ENCODE measurements at regions not wholly inside any gene's neighbourhood (a gene's known extent, or its start where the extent isn't known, plus 50 kb on each side); places are given as distances from the start of the nearest gene placed in this dataset.

- H3K9me1 ChIP-seq (ENCODE audit: control insufficient read depth, extremely low read depth, insufficient read depth, low read length): no peaks in the 10 kb centered on the region
These were observed 94.2 kb upstream of the SFSWAP start for GRCh38 chr12:131616738-131617137.

GRCh38 chr12:131617179-131617578 lies 93.7 kb upstream of the SFSWAP start:
- no peak for DNase-seq (ENCODE audit: low read depth, low spot score)
- Histone ChIP-seq H3K4me2 (ENCODE audit: control insufficient read depth, extremely low read depth, insufficient read depth, low read depth, low read length) (no peak overlapping the region), H3K27ac (ENCODE audit: control insufficient read depth, insufficient read depth, low read length) (no peak overlapping the region), H3K9me3 (ENCODE audit: control insufficient read depth, low read depth, low read length) (no peaks in the 10 kb centered on the region), H3K4me3 (ENCODE audit: control insufficient read depth in 2 of 3, extremely low read depth in 1 of 3, insufficient read depth in 2 of 3, low read depth in 1 of 3, low read length in 3 of 3) (no peak overlapping the region), H3K4me1 (ENCODE audit: control insufficient read depth, extremely low read depth, insufficient read depth, low read length) (peaks cover 2% of the 10 kb centered on the region), H3K9me1 (ENCODE audit: control insufficient read depth, extremely low read depth, insufficient read depth, low read length) (no peaks in the 10 kb centered on the region), H3K36me3 (ENCODE audit: control insufficient read depth in 2 of 2, extremely low read depth in 1 of 2, insufficient read depth in 2 of 2, low read length in 2 of 2) (no peaks in the 10 kb centered on the region), H3K9ac (ENCODE audit: control insufficient read depth, extremely low read depth, insufficient read depth, low read length) (no peak overlapping the region), H3K27me3 (ENCODE audit: control insufficient read depth, extremely low read depth, insufficient read depth, low read length) (peaks cover 7% of the 10 kb centered on the region), H4K20me1 (ENCODE audit: control insufficient read depth, extremely low read depth, insufficient read depth, low read length) (no peaks in the 10 kb centered on the region), H2AFZ (ENCODE audit: control insufficient read depth, low read length) (no peak overlapping the region), H3K79me2 (ENCODE audit: control insufficient read depth, insufficient read depth, low read length) (no peaks in the 10 kb centered on the region)
- FAIRE-seq: no peak
- TF ChIP-seq CTCF (optimal IDR thresholded peaks at IDR 0.05 in 1 of 3, IDR thresholded peaks at IDR 0.05 in 1 of 3, conservative IDR thresholded peaks at IDR 0.05 in 1 of 3; ENCODE audit: extremely low read depth in 1 of 3, insufficient read depth in 2 of 3, low read length in 3 of 3) (no peak), EZH2 (IDR thresholded peaks at IDR 0.05; ENCODE audit: low read length) (no peak)
- dilution Hi-C loops (cut with MboI; ENCODE audit: extremely low pct_ligation_motif_present, low sequenced_read_pairs): no loop called here

More at GRCh38 chr12:131616738-131617137, 94.2 kb upstream of the SFSWAP start:
- Histone ChIP-seq H3K27ac (ENCODE audit: control insufficient read depth, insufficient read depth, low read length) (no peak overlapping the region), H3K4me1 (ENCODE audit: control insufficient read depth, extremely low read depth, insufficient read depth, low read length) (peaks cover 2% of the 10 kb centered on the region), H4K20me1 (ENCODE audit: control insufficient read depth, extremely low read depth, insufficient read depth, low read length) (no peaks in the 10 kb centered on the region), H2AFZ (ENCODE audit: control insufficient read depth, low read length) (no peak overlapping the region), H3K4me2 (ENCODE audit: control insufficient read depth, extremely low read depth, insufficient read depth, low read depth, low read length) (no peak overlapping the region), H3K36me3 (ENCODE audit: control insufficient read depth in 2 of 2, extremely low read depth in 1 of 2, insufficient read depth in 2 of 2, low read length in 2 of 2) (no peaks in the 10 kb centered on the region), H3K9me3 (ENCODE audit: control insufficient read depth, low read depth, low read length) (no peaks in the 10 kb centered on the region), H3K79me2 (ENCODE audit: control insufficient read depth, insufficient read depth, low read length) (no peaks in the 10 kb centered on the region), H3K4me3 (ENCODE audit: control insufficient read depth in 2 of 3, extremely low read depth in 1 of 3, insufficient read depth in 2 of 3, low read depth in 1 of 3, low read length in 3 of 3) (no peak overlapping the region), H3K27me3 (ENCODE audit: control insufficient read depth, extremely low read depth, insufficient read depth, low read length) (peaks cover 7% of the 10 kb centered on the region), H3K9ac (ENCODE audit: control insufficient read depth, extremely low read depth, insufficient read depth, low read length) (no peak overlapping the region)
- dilution Hi-C loops (cut with MboI; ENCODE audit: extremely low pct_ligation_motif_present, low sequenced_read_pairs): no loop called here
- DNase-seq (ENCODE audit: low read depth, low spot score) (no peak), FAIRE-seq (no peak)
- TF ChIP-seq CTCF (optimal IDR thresholded peaks at IDR 0.05 in 1 of 3, IDR thresholded peaks at IDR 0.05 in 1 of 3, conservative IDR thresholded peaks at IDR 0.05 in 1 of 3; ENCODE audit: extremely low read depth in 1 of 3, insufficient read depth in 2 of 3, low read length in 3 of 3): no peak
- no peak for TF ChIP-seq EZH2 (IDR thresholded peaks at IDR 0.05; ENCODE audit: low read length)

Data from keratinocyte (primary cell).